SK-N-DZ (cell line): ENCODE measurements at regions not wholly inside any gene's neighbourhood (a gene's known extent, or its start where the extent isn't known, plus 50 kb on each side); places are given as distances from the start of the nearest gene placed in this dataset.
A peak's percentile ranks its signal among the peaks of the same experiment; 100 is the strongest.
"Not testable (repeated sequence)": the region's sequence is repeated elsewhere in the genome, so short reads cannot be mapped to it uniquely, and the experiment has no call there.

Experiments used
- DNase-seq: peaks from one replicate; pipeline ENCODE4 v3.0.0-alpha.2; 2015; ENCODE audit warnings: low spot score

DNA sequence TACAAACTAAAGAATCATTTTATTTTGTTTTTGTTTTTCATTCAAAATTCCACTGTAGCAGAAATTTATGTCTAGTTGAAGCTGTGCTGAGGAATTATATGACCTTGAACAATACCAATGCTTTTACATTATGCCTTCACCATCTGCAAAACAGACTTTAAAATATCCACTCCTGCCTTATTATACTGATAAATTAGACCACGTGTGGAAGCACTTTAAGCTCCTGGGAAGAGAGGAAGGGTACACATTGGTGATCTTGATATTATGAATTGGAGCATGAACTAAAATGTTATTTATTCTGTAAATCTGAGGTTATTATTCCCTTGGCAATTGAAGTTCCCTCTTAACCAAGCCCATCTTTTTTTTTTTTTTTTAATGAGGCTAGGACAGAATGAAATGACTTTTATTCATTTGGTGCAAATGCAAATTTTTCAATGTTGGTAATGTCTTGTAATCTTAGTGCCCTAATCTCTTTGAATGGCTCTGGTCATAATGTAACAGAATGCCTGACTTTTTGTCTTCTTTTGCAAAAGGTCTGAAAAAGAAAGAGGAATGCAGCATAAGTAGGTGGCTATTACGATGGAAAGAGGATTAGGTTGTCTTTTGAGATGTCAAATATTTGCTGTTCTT lies 139.9 kb upstream of the COBL start:
- DNase-seq, result no peak

- DNase-seq, result peak; percentile 76
Observed at GRCh38 chr7:51455948-51456347, 139.3 kb upstream of the COBL start.

DNA sequence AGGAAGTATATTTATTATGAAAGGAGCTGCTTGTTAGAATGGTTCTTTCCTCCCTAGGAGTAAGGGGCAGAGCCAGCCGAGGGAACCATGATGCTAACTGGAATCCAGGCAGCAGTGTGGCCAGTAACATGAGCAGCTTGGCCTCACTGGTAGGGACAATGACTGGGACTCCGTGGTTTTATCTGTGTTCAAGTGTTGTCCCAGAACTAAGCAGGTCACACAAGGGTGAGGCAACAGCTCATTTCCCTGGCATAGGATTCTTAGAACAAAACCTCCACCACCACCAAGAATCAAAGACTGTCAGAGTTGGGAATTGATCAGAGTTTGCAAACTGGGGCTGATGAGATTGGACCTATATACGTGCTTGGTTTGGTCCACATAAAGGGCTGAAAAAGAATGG lies 138.9 kb upstream of the COBL start:
- DNase-seq, result no peak

GRCh38 chr7:51455086-51455485 lies 138.5 kb upstream of the COBL start:
- no peak for DNase-seq

DNA sequence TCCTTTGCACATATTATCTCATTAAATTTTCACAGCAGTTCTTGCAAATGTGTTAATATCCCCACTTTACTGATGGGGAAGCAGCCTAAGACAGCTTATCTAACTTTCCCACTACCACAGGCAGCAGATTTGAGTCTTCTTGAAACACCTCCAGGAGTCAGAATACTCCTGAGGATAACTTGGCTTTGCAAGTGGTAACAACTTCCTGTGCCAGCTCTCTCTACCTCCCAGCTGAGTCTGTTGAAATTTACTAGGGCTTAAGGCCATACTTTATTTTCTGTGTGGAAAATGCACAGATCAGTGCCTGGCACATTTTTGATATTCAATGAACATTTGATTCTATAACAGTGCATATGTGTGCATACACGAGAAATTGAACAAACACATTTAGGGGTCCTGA lies 136.1 kb upstream of the COBL start:
- no peak for DNase-seq

DNA sequence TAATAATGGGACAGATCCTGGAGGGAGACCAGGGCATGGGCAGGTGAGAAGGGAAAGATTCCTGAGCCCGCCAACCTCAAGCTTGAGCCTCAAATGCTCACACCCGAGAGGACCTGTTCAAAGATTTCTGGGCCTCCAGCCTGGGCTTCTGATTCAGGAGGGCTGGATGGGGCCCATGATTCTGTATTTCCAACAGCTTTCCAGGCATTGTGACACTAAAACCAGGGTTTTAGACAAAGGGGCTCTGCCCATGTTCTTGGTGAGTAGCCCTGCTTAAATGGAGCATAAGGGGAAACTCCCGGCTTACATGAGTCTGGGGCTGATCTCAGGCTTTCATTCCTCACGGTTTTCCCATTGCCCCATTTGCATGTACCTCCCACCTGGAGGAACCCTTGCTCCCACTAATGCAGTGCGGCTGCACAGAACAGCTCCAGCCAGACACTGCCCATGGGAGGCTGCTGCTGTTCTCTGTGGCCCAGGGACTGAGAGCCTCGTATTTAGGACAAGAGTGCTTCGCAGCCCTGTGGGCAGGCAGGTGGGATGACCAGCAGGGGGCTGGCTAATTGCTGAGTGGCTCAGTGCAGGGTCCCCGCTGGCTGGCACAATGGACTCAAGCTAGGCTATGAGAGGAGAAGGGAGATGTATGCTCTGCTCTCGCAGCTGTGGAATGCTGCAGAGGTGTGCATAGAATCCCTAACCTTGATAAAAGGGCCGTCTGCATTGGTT lies 135.3 kb upstream of the COBL start:
- DNase-seq, result peak; percentile 31

DNA sequence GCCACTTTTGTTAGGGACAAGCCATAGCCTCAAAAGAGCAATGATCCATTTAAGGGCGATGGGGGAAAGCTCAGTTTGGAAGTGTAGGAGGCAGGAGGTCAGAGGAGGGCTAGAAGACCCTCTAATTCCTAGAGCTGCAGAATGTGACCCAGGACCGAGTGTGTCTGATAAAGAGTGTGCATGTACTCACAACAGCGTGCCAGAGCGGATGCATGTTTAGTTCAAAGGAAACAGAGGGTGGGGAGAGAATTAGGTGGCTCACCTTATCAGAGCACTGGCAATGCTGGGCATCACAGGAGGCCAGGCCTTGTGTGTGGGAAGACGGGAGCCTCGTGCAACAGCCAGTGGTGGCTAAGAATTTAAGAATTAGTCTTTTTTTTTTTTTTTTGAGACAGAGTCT lies 133.9 kb upstream of the COBL start:
- DNase-seq, result no peak

DNA sequence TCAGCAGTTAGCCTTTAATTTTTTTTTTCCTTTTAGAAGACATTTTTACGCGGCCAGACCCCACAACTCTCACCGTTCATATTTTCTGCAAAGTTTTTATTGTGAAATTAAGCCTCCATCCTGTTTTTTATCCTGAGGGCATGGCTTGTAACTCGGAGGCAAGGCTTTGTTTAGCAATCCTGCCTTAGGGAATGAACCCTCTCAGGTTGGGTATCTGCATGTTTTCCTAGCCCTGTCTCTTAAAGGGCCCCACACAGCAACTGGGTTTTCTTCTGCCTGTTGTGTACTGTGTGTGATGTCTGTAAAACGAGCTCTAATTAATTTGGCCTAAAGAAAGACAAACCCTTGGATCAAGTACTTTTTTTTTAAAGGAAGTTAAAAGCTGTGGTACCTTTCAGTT lies 130.2 kb upstream of the COBL start:
- no peak for DNase-seq

DNA sequence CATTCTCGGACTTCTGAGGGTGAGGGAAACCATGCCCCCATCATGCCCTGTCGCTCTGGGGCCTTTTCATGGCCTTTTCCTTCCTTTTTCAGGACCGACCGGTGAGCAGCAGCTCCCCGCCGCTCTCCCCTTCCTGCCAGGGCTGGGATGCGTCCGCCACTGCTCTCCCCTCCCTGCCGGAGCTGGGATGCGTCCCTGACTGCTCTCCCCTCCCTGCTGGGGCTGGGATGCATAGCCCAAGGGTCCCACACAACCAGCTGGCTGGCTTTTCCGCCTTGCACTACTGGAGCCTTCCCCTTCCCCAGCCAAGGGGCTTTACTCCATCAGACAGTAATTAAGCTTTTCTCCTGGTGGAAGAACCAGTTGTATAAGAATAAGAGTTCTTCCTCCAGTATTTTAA lies 129.7 kb upstream of the COBL start:
- no peak for DNase-seq

DNA sequence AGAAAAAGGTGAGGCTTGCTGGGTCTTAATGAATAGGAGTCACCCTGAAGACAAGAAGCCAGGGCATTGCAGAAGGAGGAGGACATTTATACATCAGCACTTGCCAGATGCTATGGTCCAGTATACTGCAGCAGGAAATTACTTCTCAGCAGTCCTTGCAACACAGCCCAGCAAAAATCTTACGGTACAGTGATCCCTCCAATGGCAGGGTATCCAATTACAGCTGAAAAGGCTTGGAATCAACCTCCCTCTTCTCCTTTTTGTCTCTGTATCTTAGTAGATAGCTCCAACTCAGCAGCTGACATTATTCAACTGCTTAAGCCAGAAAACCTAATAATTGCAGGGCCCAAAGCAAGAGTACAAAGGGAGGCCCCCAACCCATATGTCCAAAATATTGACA lies 128.3 kb upstream of the COBL start:
- no peak for DNase-seq

GRCh38 chr7:51430480-51431086 lies 114.0 kb upstream of the COBL start:
- peak; percentile 59 for DNase-seq

- DNase-seq, result no peak
Observed at GRCh38 chr7:51428217-51428887, 111.7 kb upstream of the COBL start.

DNA sequence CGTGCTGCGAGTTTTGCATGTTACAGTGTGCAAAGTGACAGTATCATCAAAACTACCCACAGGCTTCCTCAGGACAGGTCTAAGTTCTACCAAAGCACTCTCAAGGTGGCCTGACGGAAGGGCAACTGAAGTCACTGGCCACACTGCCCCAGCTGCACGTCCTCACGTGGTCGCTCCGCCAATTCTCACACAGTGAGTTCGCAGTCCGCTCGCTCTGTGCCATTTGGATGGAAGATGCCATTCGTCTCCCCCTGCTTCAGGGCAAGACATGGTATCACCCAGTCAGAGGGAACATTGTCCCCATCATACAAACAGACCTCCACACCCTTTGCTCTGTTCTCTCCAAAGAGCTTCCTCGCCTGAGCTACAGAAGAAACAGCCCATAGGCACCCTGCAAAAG lies 109.6 kb upstream of the COBL start:
- no peak for DNase-seq

DNA sequence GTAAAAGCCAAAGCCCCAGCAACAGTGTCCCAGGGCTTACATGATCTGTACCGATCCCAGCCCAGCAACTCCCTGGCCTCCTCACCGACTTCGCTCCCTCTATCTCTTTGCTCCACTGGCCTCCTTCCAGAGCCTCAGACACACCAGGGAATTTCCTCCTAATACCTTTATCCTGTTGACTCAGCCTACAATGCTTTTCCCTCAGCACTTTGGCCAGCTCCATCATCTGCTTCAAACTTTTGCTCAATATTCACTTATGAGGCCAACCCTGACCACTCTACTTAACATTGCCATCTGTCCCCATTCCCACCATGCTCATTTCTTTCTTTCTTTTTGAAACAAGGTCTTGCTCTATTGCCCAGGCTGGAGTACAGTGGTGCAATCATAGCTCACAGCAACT lies 93.3 kb upstream of the COBL start:
- DNase-seq, result not testable (repeated sequence)

- not testable (repeated sequence) for DNase-seq
Observed at GRCh38 chr7:51397608-51398007, 81.0 kb upstream of the COBL start.

DNA sequence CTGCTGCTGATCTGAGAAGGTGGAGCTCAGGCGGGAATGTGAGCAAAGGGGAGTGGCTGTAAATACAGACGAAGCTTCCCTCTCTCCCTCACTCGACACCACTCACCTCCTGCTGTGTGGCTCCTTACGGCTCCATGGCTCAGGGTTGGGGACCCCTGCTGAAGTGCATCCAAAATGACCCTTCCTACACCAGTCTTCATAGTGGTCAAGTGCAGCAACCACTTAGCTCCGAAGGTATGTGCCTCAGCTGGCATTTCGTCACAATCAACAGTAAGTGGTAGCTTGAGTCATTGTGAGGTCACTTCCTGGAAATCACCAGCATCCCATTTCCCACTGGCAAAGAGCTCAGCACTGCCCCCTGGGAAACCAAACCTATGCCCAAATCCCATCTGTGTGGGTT lies 76.4 kb upstream of the COBL start:
- not testable (repeated sequence) for DNase-seq

DNA sequence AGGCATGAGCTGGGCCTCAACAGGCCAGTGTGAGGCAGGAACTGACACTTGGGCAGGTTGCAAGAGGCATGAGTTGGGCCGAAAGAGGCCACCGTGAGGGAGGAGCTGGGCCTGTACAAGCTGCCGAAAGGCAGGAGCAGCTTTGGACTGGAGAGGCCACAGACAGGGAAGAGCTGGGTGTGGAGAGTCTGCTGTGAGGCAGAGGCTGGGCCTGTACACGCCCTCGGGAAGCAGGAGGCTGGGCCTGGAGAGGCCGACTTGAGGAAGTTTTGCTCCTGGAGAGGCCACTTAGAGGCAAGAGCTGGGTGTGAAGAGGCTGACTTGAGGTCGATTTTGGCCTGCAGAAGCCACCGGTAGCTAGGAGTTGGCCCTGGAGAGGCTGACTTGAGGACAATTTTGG lies 73.3 kb upstream of the COBL start:
- not testable (repeated sequence) for DNase-seq

DNA sequence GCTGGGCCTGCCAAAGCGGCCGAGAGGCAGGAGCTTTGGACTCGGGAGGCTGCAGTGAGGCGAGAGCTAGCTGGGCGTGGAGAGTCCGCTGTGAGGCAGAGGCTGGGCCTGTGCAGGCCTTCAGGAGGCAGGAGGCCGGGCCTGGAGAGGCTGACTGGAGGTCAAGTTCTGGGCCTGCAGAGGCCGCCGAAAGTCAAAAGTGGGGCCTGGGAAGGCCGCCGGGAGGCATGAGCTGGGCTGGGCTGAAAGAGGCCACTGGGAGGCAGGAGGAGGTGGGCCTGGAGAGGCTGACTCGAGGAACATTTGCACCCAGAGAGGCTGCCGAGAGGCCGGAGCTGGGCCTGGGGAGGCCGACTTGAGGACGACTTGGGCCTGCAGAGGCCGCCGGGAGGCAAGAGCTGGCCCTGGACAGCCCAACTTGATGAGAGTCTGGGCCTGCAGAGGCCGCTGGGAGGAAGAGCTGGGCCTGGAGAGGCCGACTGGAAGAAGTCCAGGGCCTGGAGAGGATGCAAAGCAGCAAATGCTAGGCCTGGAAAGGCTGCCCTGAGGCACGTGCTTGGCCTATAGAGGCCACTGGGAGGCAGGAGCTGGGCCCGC lies 72.7 kb upstream of the COBL start:
- DNase-seq, result not testable (repeated sequence)

DNA sequence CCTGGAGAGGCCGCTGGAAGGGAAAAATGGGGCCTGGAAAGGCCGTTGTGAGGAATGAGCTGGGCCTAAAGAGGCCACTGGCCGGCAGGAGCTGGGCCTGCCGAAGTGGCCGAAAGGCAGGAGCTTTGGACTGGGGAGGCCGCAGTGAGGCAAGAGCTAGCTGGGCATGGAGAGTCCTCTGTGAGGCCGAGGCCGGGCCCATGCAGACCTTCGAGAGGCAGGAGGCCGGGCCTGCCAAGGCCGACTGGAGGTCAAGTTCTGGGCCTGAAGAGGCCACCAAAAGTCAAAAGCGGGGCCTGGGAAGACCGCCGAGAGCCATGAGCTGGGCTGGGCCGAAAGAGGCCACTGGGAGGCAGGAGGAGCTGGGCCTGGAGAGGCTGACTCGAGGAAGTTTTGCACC lies 71.6 kb upstream of the COBL start:
- not testable (repeated sequence) for DNase-seq

GRCh38 chr7:51386806-51387568 lies 70.4 kb upstream of the COBL start:
- DNase-seq, result not testable (repeated sequence)

- not testable (repeated sequence) for DNase-seq
Observed at GRCh38 chr7:51386184-51386583, 69.6 kb upstream of the COBL start.
